ENCODE measurements at regions not wholly inside any gene's neighbourhood (a gene's known extent, or its start where the extent isn't known, plus 50 kb on each side); places are given as distances from the start of the nearest gene placed in this dataset.

- TF ChIP-seq CTCF (tag by site-specific recombination; IDR thresholded peaks at IDR 0.05) (no peak), ZNF112 (tag by site-specific recombination; IDR thresholded peaks at IDR 0.05) (no peak), ZNF660 (tag by site-specific recombination; IDR thresholded peaks at IDR 0.05) (no peak), ZNF398 (tag by site-specific recombination; IDR thresholded peaks at IDR 0.05) (no peak), ZNF76 (tag by site-specific recombination; IDR thresholded peaks at IDR 0.05; ENCODE audit: borderline replicate concordance, low read depth) (no peak)
Observed at GRCh38 chr4:14403132-14403531, 599.1 kb upstream of the CPEB2 start.

Data from HEK293 (cell line).